Neural progenitor cell (in vitro differentiated cells): ENCODE measurements at regions not wholly inside any gene's neighbourhood (a gene's known extent, or its start where the extent isn't known, plus 50 kb on each side); places are given as distances from the start of the nearest gene placed in this dataset.
A peak's percentile ranks its signal among the peaks of the same experiment; 100 is the strongest.

Experiments used
- CTCF ChIP-seq: fragments of 200-600 bp; sonication (generic); IDR thresholded peaks from 2 replicates; pipeline ENCODE4 v1.5.1; 2017; ENCODE audit warnings: antibody characterized with exemption, mild to moderate bottlenecking
- EZH2 ChIP-seq: fragments of 200-600 bp; sonication (generic); IDR thresholded peaks from 2 replicates; pipeline ENCODE4 v1.6.1; 2017; ENCODE audit warnings: antibody characterized with exemption, mild to moderate bottlenecking, moderate library complexity
- EZH2phosphoT487 ChIP-seq: fragments of 200-600 bp; sonication (generic); IDR thresholded peaks from 2 replicates; pipeline ENCODE4 v1.6.1; 2017; ENCODE audit warnings: antibody characterized with exemption

GRCh38 chr12:44930972-44931600 is 55.0 kb upstream of the NELL2 start:
- TF ChIP-seq CTCF (peak; percentile 83), EZH2phosphoT487 (no peak), EZH2 (no peak)
